ENCODE measurements at regions not wholly inside any gene's neighbourhood (a gene's known extent, or its start where the extent isn't known, plus 50 kb on each side); places are given as distances from the start of the nearest gene placed in this dataset.

GRCh38 chr5:96072138-96072790 is 110.6 kb upstream of the ELL2 start:
- no peak for TF ChIP-seq POLR2A (IDR thresholded peaks at IDR 0.05)
- TF ChIP-seq CTCF (IDR thresholded peaks at IDR 0.05) = no peak
